Breast epithelium (tissue), 4 donors: ENCODE measurements at regions not wholly inside any gene's neighbourhood (a gene's known extent, or its start where the extent isn't known, plus 50 kb on each side); places are given as distances from the start of the nearest gene placed in this dataset.

Source experiments
- DNase-seq, 2 donors: peaks; one replicate each; pipeline ENCODE4 v3.0.0-alpha.2; 2019; ENCODE audit warnings: low spot score in 2 of 2
- H3K27ac ChIP-seq, 2 donors: fragments of 200-600 bp; sonication (generic) in 1 of 2; one replicate each; pipeline ENCODE4 v1.5.1; 2016 to 2019; ENCODE audit warnings: mild to moderate bottlenecking in 1 of 2
- H3K27me3 ChIP-seq, 2 donors: fragments of 200-600 bp; sonication (generic) in 1 of 2; one replicate each; pipeline versions ENCODE4 v1.5.1 to v1.6.0; 2017 to 2019; ENCODE audit warnings: control low read depth in 1 of 2, mild to moderate bottlenecking in 1 of 2
- H3K36me3 ChIP-seq: fragments of 200-600 bp; one replicate; pipeline ENCODE4 v1.5.1; 2019
- H3K4me1 ChIP-seq, 2 donors: fragments of 200-600 bp; sonication (generic); one replicate each; pipeline ENCODE4 v1.5.1; 2016 to 2019; ENCODE audit warnings: control low read depth in 1 of 2
- H3K4me3 ChIP-seq, 3 donors: fragments of 200-600 bp; sonication (generic); 1 replicate in 2 of 3; 2 replicates in 1 of 3; pipeline ENCODE4 v1.5.1; 2016 to 2019; ENCODE audit warnings: mild to moderate bottlenecking in 3 of 3, moderate library complexity in 2 of 3
- H3K9me3 ChIP-seq, 2 donors: fragments of 200-600 bp; sonication (generic) in 1 of 2; one replicate each; pipeline ENCODE4 v1.5.1; 2016 to 2019; ENCODE audit warnings: control low read depth in 1 of 2
- POLR2A ChIP-seq: fragments of 450-650 bp; IDR thresholded peaks from one replicate; pipeline ENCODE4 v1.6.1; 2016; ENCODE audit warnings: antibody characterized with exemption, mild to moderate bottlenecking, moderate library complexity
- POLR2AphosphoS5 ChIP-seq, 3 donors: sonication (generic); formaldehyde crosslinking; IDR thresholded peaks; one replicate each; pipeline ENCODE4 v1.6.1; 2017; ENCODE audit warnings: antibody characterized with exemption in 3 of 3
- intact Hi-C: fragments of 100-400 bp; cut with DNase I; formaldehyde crosslinking; loops from one replicate; pipeline ENCODE4 v1.15.1; 2023; ENCODE audit warnings: low total_unique reads
- TF ChIP-seq, protein P1 (sequence below), 3 donors: fragments of 450-650 bp; IDR thresholded peaks; one replicate each; pipeline ENCODE4 v1.5.1; 2016 to 2017; ENCODE audit warnings: antibody characterized with exemption in 3 of 3, mild to moderate bottlenecking in 3 of 3, moderate library complexity in 3 of 3

DNA sequence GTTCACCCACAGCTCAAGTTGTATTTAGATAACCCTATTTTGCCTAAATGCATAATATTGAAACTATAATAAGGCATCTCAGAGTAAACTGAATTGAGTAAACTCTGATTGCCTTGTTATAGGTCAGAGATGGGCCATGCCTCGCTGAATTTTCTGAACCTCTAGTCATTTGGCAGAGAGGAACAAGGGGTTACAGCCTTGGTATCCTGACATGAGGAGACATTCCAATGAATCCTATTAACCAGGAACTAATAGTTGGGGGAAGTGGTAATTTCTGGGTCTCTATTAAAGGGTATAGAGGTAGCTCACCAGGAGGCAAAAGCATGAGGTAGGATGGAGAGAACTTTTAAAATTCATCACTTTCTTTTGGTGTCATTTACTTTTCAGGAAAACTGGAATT, 227.4 kb upstream of the CHST9 start:
- Histone ChIP-seq H3K4me1 (no peaks in the 10 kb centered on the region), H3K4me3 (no peak overlapping the region)

DNA sequence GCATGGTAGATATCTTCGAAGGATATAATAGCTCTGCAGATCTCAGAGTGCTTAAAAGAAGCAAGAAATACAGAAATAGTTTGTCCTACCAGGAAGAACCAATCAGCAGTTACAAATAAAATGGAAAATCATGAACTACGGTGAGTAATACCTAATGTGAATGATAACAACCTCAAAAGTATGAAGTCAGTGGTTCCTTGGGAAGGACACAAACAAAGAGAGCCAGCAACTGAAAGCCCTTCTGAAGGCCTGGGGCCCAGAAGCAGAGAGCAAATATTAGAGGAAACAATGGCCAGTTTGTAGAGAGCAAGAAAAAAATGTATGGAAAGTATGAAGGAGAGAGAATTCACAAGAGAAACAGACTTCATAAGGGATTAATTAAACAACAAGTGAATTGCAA, 226.8 kb upstream of the CHST9 start:
- TF ChIP-seq, protein P1, sequence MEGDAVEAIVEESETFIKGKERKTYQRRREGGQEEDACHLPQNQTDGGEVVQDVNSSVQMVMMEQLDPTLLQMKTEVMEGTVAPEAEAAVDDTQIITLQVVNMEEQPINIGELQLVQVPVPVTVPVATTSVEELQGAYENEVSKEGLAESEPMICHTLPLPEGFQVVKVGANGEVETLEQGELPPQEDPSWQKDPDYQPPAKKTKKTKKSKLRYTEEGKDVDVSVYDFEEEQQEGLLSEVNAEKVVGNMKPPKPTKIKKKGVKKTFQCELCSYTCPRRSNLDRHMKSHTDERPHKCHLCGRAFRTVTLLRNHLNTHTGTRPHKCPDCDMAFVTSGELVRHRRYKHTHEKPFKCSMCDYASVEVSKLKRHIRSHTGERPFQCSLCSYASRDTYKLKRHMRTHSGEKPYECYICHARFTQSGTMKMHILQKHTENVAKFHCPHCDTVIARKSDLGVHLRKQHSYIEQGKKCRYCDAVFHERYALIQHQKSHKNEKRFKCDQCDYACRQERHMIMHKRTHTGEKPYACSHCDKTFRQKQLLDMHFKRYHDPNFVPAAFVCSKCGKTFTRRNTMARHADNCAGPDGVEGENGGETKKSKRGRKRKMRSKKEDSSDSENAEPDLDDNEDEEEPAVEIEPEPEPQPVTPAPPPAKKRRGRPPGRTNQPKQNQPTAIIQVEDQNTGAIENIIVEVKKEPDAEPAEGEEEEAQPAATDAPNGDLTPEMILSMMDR (IDR thresholded peaks at IDR 0.05) = no peak
- TF ChIP-seq POLR2AphosphoS5 (IDR thresholded peaks at IDR 0.05) (no peak), POLR2A (no peak)
- no peaks in the 10 kb centered on the region for H3K27me3 ChIP-seq
- no peak for DNase-seq

More for the DNA sequence above, 227.4 kb upstream of the CHST9 start:
- no peak for DNase-seq
- Histone ChIP-seq H3K27me3 (no peaks in the 10 kb centered on the region), H3K36me3 (no peaks in the 10 kb centered on the region), H3K9me3 (no peaks in the 10 kb centered on the region), H3K27ac (no peak overlapping the region)
- intact Hi-C loops = no loop called here
- no peak for TF ChIP-seq POLR2A
- TF ChIP-seq, protein P1 (IDR thresholded peaks at IDR 0.05) = no peak

DNA sequence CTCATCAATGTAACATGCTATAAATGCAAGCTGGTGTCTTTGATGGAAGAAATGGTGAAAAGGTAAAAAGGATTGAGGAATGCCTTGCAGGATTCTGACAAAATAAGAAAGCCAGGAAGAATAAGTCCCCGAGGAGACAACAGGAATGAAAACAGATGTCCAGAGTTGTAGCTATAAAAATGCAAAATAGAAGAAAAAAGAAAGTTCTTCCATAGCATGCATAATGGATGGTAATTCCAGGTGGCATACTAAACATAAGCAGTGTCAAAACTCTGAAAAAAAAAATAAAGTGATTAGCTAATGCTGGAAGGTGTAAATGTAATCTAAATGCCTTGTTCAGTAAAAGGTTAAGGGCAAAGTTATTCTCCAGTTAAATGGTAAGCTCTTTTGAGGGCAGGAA, 225.9 kb upstream of the CHST9 start:
- H3K4me3 ChIP-seq = no peak overlapping the region
- DNase-seq = no peak
- no peaks in the 10 kb centered on the region for H3K9me3 ChIP-seq
- no peak overlapping the region for H3K27ac ChIP-seq
- H3K27me3 ChIP-seq = no peaks in the 10 kb centered on the region
- intact Hi-C loops = no loop called here
- no peaks in the 10 kb centered on the region for H3K36me3 ChIP-seq
- H3K4me1 ChIP-seq = no peaks in the 10 kb centered on the region
- no peak for TF ChIP-seq POLR2AphosphoS5 (IDR thresholded peaks at IDR 0.05)
- TF ChIP-seq POLR2A = no peak
- TF ChIP-seq, protein P1 (IDR thresholded peaks at IDR 0.05) = no peak

More for the DNA sequence above, 226.8 kb upstream of the CHST9 start:
- H3K36me3 ChIP-seq = no peaks in the 10 kb centered on the region
- peak overlapping the region; percentile 59 to 72 for H3K27ac ChIP-seq
- H3K9me3 ChIP-seq = no peaks in the 10 kb centered on the region
- no peaks in the 10 kb centered on the region for H3K4me1 ChIP-seq
- intact Hi-C loops = no loop called here
- H3K4me3 ChIP-seq = no peak overlapping the region

DNA sequence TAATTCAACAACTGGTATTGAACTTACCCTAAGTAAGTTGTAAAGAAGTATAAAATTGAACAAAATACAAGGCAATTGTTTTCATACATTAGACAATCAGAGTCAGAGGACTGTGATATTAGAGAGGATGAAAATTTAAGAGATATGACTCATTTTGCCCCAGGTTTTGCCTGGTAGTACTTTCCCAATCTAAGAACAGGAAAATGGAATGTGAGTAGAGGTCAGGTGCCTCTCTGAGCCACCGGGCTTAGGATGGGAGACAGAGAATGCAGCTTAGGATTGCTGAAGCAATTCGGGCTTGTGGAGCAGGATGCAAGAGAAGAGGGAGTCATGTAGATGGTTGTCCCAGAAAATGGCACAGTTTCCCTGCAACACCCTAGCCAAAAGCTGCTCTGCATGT, 219.7 kb upstream of the CHST9 start:
- no peaks in the 10 kb centered on the region for H3K9me3 ChIP-seq
- intact Hi-C loops = loop anchor here (5.0 kb wide), 1 partner anchor 608 kb away; no protein-coding TSS in a partner anchor
- DNase-seq = no peak

DNA sequence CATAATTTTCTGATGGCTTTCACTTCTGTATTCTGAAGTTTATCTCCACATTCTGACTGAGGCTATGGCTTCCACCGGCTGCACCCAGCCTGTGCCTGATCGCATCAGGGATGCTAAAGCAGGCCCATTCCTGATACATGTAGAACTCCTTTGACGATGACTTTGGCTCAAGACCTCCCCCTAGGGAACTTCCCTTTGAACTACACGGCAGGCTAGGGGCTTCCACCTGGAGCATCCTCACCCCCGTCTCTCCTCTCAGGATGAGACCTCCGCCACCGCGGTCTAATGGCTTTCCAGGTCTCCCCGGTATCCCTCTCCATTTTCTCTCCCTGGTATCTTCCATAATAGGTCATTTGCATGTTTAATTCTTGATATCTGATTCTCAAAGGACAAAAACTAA, 214.9 kb upstream of the CHST9 start:
- Histone ChIP-seq H3K4me1 (no peaks in the 10 kb centered on the region), H3K4me3 (no peak overlapping the region), H3K27ac (no peak overlapping the region), H3K27me3 (no peaks in the 10 kb centered on the region), H3K36me3 (no peaks in the 10 kb centered on the region), H3K9me3 (no peaks in the 10 kb centered on the region)
- intact Hi-C loops = no loop called here
- no peak for DNase-seq
- no peak for TF ChIP-seq POLR2AphosphoS5 (IDR thresholded peaks at IDR 0.05)
- TF ChIP-seq, protein P1 (IDR thresholded peaks at IDR 0.05) = no peak
- no peak for TF ChIP-seq POLR2A

More for the DNA sequence above, 219.7 kb upstream of the CHST9 start:
- Histone ChIP-seq H3K36me3 (no peaks in the 10 kb centered on the region), H3K27me3 (no peaks in the 10 kb centered on the region), H3K4me1 (no peaks in the 10 kb centered on the region), H3K27ac (no peak overlapping the region), H3K4me3 (no peak overlapping the region)
- TF ChIP-seq POLR2AphosphoS5 (IDR thresholded peaks at IDR 0.05) (no peak), POLR2A (no peak)
- TF ChIP-seq, protein P1 (IDR thresholded peaks at IDR 0.05) = no peak
